Body of pancreas (tissue), 4 donors: ENCODE measurements at regions not wholly inside any gene's neighbourhood (a gene's known extent, or its start where the extent isn't known, plus 50 kb on each side); places are given as distances from the start of the nearest gene placed in this dataset.
"Not testable (repeated sequence)": the region's sequence is repeated elsewhere in the genome, so short reads cannot be mapped to it uniquely, and the experiment has no call there.

Experiments
- ATAC-seq: fragments of 150-250 bp; one replicate; pipeline ENCODE4 v1.9.1; 2016
- DNase-seq, 4 donors: peaks; one replicate each; pipeline ENCODE4 v3.0.0-alpha.2; 2019
- H3K27ac ChIP-seq, 4 donors: fragments of 200-600 bp; sonication (generic); 1 replicate in 3 of 4; 2 replicates in 1 of 4; pipeline versions ENCODE4 v1.5.1 to v1.6.1; 2016 to 2019; ENCODE audit warnings: mild to moderate bottlenecking in 1 of 4, mixed read lengths in 1 of 4, moderate library complexity in 1 of 4
- H3K27me3 ChIP-seq, 2 donors: fragments of 200-600 bp; sonication (generic); one replicate each; pipeline ENCODE4 v1.6.0; 2016; ENCODE audit warnings: mild to moderate bottlenecking in 1 of 2
- H3K36me3 ChIP-seq, 2 donors: fragments of 200-600 bp; sonication (generic); replicated peaks in 1 of 2; 2 replicates each; pipeline ENCODE4 v1.5.1; 2016; ENCODE audit warnings: low read depth in 2 of 2; ENCODE audit not compliant: insufficient read depth in 1 of 2
- H3K4me1 ChIP-seq: fragments of 200-600 bp; sonication (generic); one replicate; pipeline ENCODE4 v1.6.0; 2016
- H3K4me3 ChIP-seq, 2 donors: fragments of 200-600 bp; sonication (generic); 1 replicate in 1 of 2; 2 replicates in 1 of 2; pipeline ENCODE4 v1.5.1; 2016 to 2019
- H3K9me3 ChIP-seq, 3 donors: fragments of 200-600 bp; sonication (generic); 1 replicate in 2 of 3; 2 replicates in 1 of 3; pipeline ENCODE4 v1.5.1; 2016
- POLR2A ChIP-seq, 3 donors: fragments of 450-650 bp; IDR thresholded peaks; one replicate each; pipeline ENCODE4 v1.6.1; 2016; ENCODE audit warnings: antibody characterized with exemption in 3 of 3, mild to moderate bottlenecking in 2 of 3
- WGBS, 2 donors: methylation state at CpG; one replicate each; pipeline ENCODE4 v1.1.5; 2017; 5-methylcytosine and 5-hydroxymethylcytosine counted together
- intact Hi-C: fragments of 100-400 bp; cut with DNase I; formaldehyde crosslinking; loops from one replicate; pipeline ENCODE4 v1.15.1; 2023
- TF ChIP-seq, protein P1 (sequence below), 7 experiments: fragments of 450-650 bp in 4 of 7; fragments of 200-600 bp in 3 of 7; sonication (generic) in 3 of 7; IDR thresholded peaks; one replicate each; pipeline ENCODE4 v1.5.1; 2016 to 2019; ENCODE audit warnings: antibody characterized with exemption in 7 of 7

DNA sequence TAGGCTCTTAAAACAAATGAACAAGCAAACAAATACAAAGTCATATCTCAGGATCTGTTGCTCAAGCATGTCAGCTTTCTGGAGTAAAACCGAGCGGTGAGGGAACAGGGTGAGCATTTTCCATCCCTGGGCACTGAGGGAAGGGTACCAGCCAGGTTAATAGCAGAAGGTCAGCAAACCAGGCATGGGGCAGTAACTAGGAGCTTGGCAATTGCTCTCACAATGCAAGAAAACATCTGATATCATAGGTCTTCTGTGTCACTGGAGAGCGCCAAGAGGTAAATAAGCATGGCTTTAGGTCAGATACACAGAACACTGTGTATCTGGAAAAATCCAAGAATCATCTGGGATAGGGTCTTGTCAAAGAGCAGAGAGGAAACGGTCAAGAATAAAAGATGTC lies 521.7 kb upstream of the AUTS2 start:
- DNase-seq (no peak), ATAC-seq (no peak)
- H3K4me3 ChIP-seq, result no peak overlapping the region
- no peaks in the 10 kb centered on the region for H3K27me3 ChIP-seq
- H3K4me1 ChIP-seq, result no peaks in the 10 kb centered on the region
- no peaks in the 10 kb centered on the region for H3K9me3 ChIP-seq
- TF ChIP-seq, protein P1, sequence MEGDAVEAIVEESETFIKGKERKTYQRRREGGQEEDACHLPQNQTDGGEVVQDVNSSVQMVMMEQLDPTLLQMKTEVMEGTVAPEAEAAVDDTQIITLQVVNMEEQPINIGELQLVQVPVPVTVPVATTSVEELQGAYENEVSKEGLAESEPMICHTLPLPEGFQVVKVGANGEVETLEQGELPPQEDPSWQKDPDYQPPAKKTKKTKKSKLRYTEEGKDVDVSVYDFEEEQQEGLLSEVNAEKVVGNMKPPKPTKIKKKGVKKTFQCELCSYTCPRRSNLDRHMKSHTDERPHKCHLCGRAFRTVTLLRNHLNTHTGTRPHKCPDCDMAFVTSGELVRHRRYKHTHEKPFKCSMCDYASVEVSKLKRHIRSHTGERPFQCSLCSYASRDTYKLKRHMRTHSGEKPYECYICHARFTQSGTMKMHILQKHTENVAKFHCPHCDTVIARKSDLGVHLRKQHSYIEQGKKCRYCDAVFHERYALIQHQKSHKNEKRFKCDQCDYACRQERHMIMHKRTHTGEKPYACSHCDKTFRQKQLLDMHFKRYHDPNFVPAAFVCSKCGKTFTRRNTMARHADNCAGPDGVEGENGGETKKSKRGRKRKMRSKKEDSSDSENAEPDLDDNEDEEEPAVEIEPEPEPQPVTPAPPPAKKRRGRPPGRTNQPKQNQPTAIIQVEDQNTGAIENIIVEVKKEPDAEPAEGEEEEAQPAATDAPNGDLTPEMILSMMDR (IDR thresholded peaks at IDR 0.05), result no peak
- TF ChIP-seq POLR2A (IDR thresholded peaks at IDR 0.05), result no peak
- intact Hi-C loops, result no loop called here
- H3K27ac ChIP-seq, result no peak overlapping the region
- 70 to 75% methylated on average over 4 of the region's 4 CpGs for WGBS, 2 donors
- no peaks in the 10 kb centered on the region for H3K36me3 ChIP-seq

DNA sequence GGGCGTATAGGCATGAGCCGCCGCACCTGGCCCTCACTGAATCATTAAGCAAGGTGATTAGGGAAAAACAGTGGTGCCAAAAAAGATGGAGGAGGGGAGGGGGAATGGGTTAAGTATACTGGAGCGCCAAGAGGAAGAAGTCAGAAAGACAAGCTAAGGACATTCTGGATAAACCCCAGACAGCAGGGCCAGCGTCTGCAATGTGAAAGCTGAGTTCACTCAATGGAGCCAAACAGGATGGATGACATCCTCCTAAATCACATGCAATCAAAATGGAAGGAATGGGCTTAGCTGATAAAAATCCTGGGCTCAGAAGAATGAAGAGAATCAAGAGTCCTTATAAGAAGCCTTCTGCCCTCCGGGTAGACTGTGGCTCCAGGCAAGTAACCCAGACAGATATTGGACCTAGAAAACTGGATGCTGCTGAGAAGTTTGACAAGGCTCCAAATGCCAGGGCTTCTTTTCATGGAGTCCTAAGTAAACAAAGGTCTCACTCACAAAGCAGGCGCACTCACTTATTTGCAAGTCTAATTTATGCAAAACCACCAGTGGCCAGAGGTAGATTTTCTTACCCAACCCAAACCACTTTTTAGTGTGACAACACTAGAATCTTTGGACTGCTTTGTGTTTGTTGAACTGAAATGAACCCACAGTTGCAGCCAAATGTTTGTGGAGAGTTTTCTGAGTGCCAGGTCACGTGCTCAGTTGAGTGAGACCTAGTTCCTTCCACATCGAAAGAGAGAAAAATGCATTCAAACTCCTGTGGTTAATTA lies 519.1 kb upstream of the AUTS2 start:
- ATAC-seq, result no peak
- no peaks in the 10 kb centered on the region for H3K27me3 ChIP-seq
- no peaks in the 10 kb centered on the region for H3K4me1 ChIP-seq
- H3K36me3 ChIP-seq, result no peaks in the 10 kb centered on the region
- DNase-seq, result peak in 2 of 4 donors; percentile 12 to 15
- 59 to 68% methylated on average over 9 of the region's 9 CpGs for WGBS, 2 donors
- intact Hi-C loops, result no loop called here
- TF ChIP-seq, protein P1 (IDR thresholded peaks at IDR 0.05), result no peak
- TF ChIP-seq POLR2A (IDR thresholded peaks at IDR 0.05), result no peak
- no peaks in the 10 kb centered on the region for H3K9me3 ChIP-seq
- no peak overlapping the region for H3K4me3 ChIP-seq
- H3K27ac ChIP-seq, result no peak overlapping the region

- 83 to 86% methylated on average over 2 of the region's 2 CpGs for WGBS, 2 donors
- H3K36me3 ChIP-seq, H3K27ac ChIP-seq, H3K4me1 ChIP-seq, H3K9me3 ChIP-seq, H3K27me3 ChIP-seq, intact Hi-C loops, DNase-seq, ATAC-seq, H3K4me3 ChIP-seq: not testable (repeated sequence)
Measured at GRCh38 chr7:69087281-69087680, 511.0 kb upstream of the AUTS2 start.

GRCh38 chr7:69088185-69088584 lies 510.1 kb upstream of the AUTS2 start:
- no peak for DNase-seq

DNA sequence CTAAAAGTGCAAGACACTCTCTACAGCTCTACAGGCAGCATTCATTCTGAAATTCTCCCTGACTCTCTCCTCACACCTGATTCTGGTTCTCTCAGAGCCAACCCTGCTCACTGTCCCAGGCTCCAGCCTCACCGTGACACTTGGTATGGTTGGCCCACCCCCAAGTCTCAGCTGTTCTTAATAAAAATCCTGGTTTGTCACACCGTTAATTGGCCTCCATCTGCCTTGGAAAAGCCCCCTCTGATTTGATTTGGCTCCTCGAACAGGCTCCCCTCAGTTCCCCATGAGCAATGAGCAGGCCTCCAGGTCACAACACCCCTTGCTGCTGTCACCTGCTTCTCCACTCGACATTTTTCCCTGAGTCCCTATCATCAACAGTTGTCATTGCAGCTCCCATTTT lies 507.3 kb upstream of the AUTS2 start:
- no peak overlapping the region for H3K4me3 ChIP-seq

More at GRCh38 chr7:69088185-69088584, 510.1 kb upstream of the AUTS2 start:
- intact Hi-C loops, result no loop called here
- Histone ChIP-seq H3K27me3 (no peaks in the 10 kb centered on the region), H3K4me1 (no peaks in the 10 kb centered on the region), H3K4me3 (no peak overlapping the region), H3K27ac (no peak overlapping the region), H3K36me3 (no peaks in the 10 kb centered on the region), H3K9me3 (no peaks in the 10 kb centered on the region)
- TF ChIP-seq POLR2A (IDR thresholded peaks at IDR 0.05), result no peak
- TF ChIP-seq, protein P1 (IDR thresholded peaks at IDR 0.05), result no peak
- no peak for ATAC-seq

More for the DNA sequence above, 507.3 kb upstream of the AUTS2 start:
- H3K27ac ChIP-seq, result no peak overlapping the region
- H3K9me3 ChIP-seq, result no peaks in the 10 kb centered on the region
- no peaks in the 10 kb centered on the region for H3K4me1 ChIP-seq
- WGBS, 2 donors, result 61 to 63% methylated on average over 4 of the region's 4 CpGs
- no peak for DNase-seq
- H3K27me3 ChIP-seq, result no peaks in the 10 kb centered on the region
- no peak for ATAC-seq
- TF ChIP-seq, protein P1 (IDR thresholded peaks at IDR 0.05), result no peak
- TF ChIP-seq POLR2A (IDR thresholded peaks at IDR 0.05), result no peak
- H3K36me3 ChIP-seq, result no peaks in the 10 kb centered on the region
- intact Hi-C loops, result no loop called here
